H1 (cell line): ENCODE measurements at regions not wholly inside any gene's neighbourhood (a gene's known extent, or its start where the extent isn't known, plus 50 kb on each side); places are given as distances from the start of the nearest gene placed in this dataset.

Source experiments
- CTCF ChIA-PET: fragments of 300-600 bp; sonication (Branson Sonifier 250); formaldehyde crosslinking; loops from one replicate; lab custom pipeline; 2021; ENCODE audit not compliant: partially characterized antibody; lab: Charles Lee
- POLR2A ChIA-PET: fragments of 300-600 bp; sonication (Branson Sonifier 250); formaldehyde crosslinking; loops from one replicate; lab custom pipeline; 2021; ENCODE audit warnings: inconsistent platforms; ENCODE audit not compliant: partially characterized antibody; lab: Charles Lee
- DNase-seq, 2 experiments: peaks; one replicate each; pipeline versions ENCODE4 v3.0.0 to v3.0.0-alpha.2; 2010 to 2022; ENCODE audit warnings: low spot score in 2 of 2, low read depth in 1 of 2, mixed read lengths in 1 of 2
- FAIRE-seq: peaks from 2 replicates; lab custom pipeline; 2011; peaks lifted over from hg19 to GRCh38; lab: Jason Lieb, UNC
- H2AFZ ChIP-seq: 2 replicates; pipeline ENCODE4 v1.8.1; 2012; ENCODE audit warnings: low read length, inconsistent platforms
- H2AK5ac ChIP-seq: 2 replicates; pipeline ENCODE4 v1.6.1; 2013; ENCODE audit warnings: low read depth, low read length
- H2BK120ac ChIP-seq: replicated peaks from 2 replicates; pipeline ENCODE3; 2013; ENCODE audit warnings: low read depth, low read length, inconsistent platforms
- H2BK12ac ChIP-seq: 2 replicates; pipeline ENCODE4 v1.6.1; 2013; ENCODE audit warnings: low read depth, low read length
- H2BK15ac ChIP-seq: 2 replicates; pipeline ENCODE4 v1.6.1; 2013; ENCODE audit warnings: low read length
- H2BK20ac ChIP-seq: 2 replicates; pipeline ENCODE4 v1.6.1; 2013; ENCODE audit warnings: low read length
- H2BK5ac ChIP-seq: 2 replicates; pipeline ENCODE4 v1.6.1; 2013; ENCODE audit warnings: low read depth, low read length
- H3K14ac ChIP-seq: 2 replicates; pipeline ENCODE4 v1.6.1; 2013; ENCODE audit warnings: inconsistent platforms; ENCODE audit not compliant: insufficient read length
- H3K18ac ChIP-seq: 2 replicates; pipeline ENCODE4 v1.6.1; 2013; ENCODE audit warnings: low read length; ENCODE audit errors: extremely low read depth
- H3K23ac ChIP-seq: 2 replicates; pipeline ENCODE4 v1.6.1; 2013; ENCODE audit warnings: inconsistent platforms; ENCODE audit not compliant: insufficient read length
- H3K23me2 ChIP-seq: 2 replicates; pipeline ENCODE4 v1.6.1; 2013; ENCODE audit warnings: low read depth, low read length
- H3K27ac ChIP-seq: 2 replicates; pipeline ENCODE4 v1.6.1; 2011; ENCODE audit warnings: low read depth, low read length, inconsistent platforms
- H3K27me3 ChIP-seq, 4 experiments: replicated peaks in 1 of 4; 1 replicate in 1 of 4; 2 replicates in 3 of 4; pipeline versions ENCODE4 v1.6.1 to v1.8.1; 2011 to 2013; ENCODE audit warnings: low read length in 3 of 4, mild to moderate bottlenecking in 3 of 4, inconsistent platforms in 2 of 4, mixed read lengths in 2 of 4, moderate library complexity in 1 of 4; ENCODE audit not compliant: control insufficient read depth in 3 of 4, insufficient read depth in 3 of 4; ENCODE audit errors: extremely low read depth in 1 of 4
- H3K36me3 ChIP-seq, 4 experiments: 2 replicates each; pipeline versions ENCODE4 v1.6.1 to v1.8.1; 2011 to 2013; ENCODE audit warnings: mild to moderate bottlenecking in 4 of 4, low read length in 3 of 4, moderate library complexity in 2 of 4, control low read depth in 1 of 4, inconsistent platforms in 1 of 4; ENCODE audit not compliant: insufficient read depth in 4 of 4, control insufficient read depth in 2 of 4
- H3K4ac ChIP-seq: replicated peaks from 2 replicates; pipeline ENCODE3; 2013; ENCODE audit warnings: low read length, low read depth, mixed read lengths, inconsistent platforms; ENCODE audit not compliant: insufficient read length
- H3K4me1 ChIP-seq, 4 experiments: replicated peaks in 1 of 4; 1 replicate in 1 of 4; 2 replicates in 3 of 4; pipeline versions ENCODE4 v1.6.1 to v1.8.1; 2011 to 2013; ENCODE audit warnings: low read length in 3 of 4, inconsistent platforms in 2 of 4, mixed read lengths in 1 of 4; ENCODE audit not compliant: insufficient read depth in 4 of 4, control insufficient read depth in 3 of 4
- H3K4me2 ChIP-seq, 2 experiments: 2 replicates each; pipeline versions ENCODE4 v1.6.1 to v1.8.1; 2011 to 2013; ENCODE audit warnings: low read depth in 2 of 2, low read length in 2 of 2, control low read depth in 1 of 2, inconsistent platforms in 1 of 2, mild to moderate bottlenecking in 1 of 2; ENCODE audit not compliant: insufficient read depth in 1 of 2
- H3K4me3 ChIP-seq, 4 experiments: fragments of 200-600, 300-600 bp in 1 of 4; sonication (generic), shearing (Covaris generic), sonication (Bioruptor Twin) in 1 of 4; 2 replicates each; pipeline versions ENCODE4 v1.5.1 to v1.8.1; 2011 to 2016; ENCODE audit warnings: low read length in 4 of 4, low read depth in 3 of 4, control low read depth in 2 of 4, inconsistent platforms in 2 of 4, mild to moderate bottlenecking in 2 of 4, mixed read lengths in 1 of 4, moderate library complexity in 1 of 4; ENCODE audit not compliant: insufficient read depth in 2 of 4; ENCODE audit errors: extremely low read depth in 1 of 4
- H3K56ac ChIP-seq: replicated peaks from 2 replicates; pipeline ENCODE3; 2013; ENCODE audit warnings: low read depth, mild to moderate bottlenecking, mixed read lengths, low read length, inconsistent platforms; ENCODE audit not compliant: insufficient read length
- H3K79me1 ChIP-seq: 2 replicates; pipeline ENCODE4 v1.6.1; 2013; ENCODE audit warnings: low read depth, low read length, control low read depth
- H3K79me2 ChIP-seq, 2 experiments: 2 replicates each; pipeline versions ENCODE4 v1.6.1 to v1.8.1; 2012 to 2013; ENCODE audit warnings: low read length in 2 of 2, mild to moderate bottlenecking in 2 of 2, inconsistent platforms in 1 of 2; ENCODE audit not compliant: insufficient read depth in 2 of 2, control insufficient read depth in 1 of 2
- H3K9ac ChIP-seq, 4 experiments: replicated peaks in 1 of 4; 1 replicate in 1 of 4; 2 replicates in 3 of 4; pipeline versions ENCODE4 v1.6.1 to v1.8.1; 2011 to 2013; ENCODE audit warnings: low read depth in 3 of 4, low read length in 3 of 4, control low read depth in 2 of 4, mild to moderate bottlenecking in 2 of 4, moderate library complexity in 2 of 4, inconsistent platforms in 1 of 4; ENCODE audit errors: extremely low read depth in 1 of 4
- H3K9me3 ChIP-seq, 2 experiments: 2 replicates each; pipeline versions ENCODE4 v1.6.1 to v1.8.1; 2012 to 2013; ENCODE audit warnings: mild to moderate bottlenecking in 2 of 2, moderate library complexity in 2 of 2, control low read depth in 1 of 2, inconsistent platforms in 1 of 2, low read depth in 1 of 2, low read length in 1 of 2, mixed read lengths in 1 of 2; ENCODE audit not compliant: insufficient read depth in 2 of 2
- H4K20me1 ChIP-seq, 2 experiments: replicated peaks in 1 of 2; 2 replicates each; pipeline versions ENCODE3 to v1.8.1; 2011 to 2013; ENCODE audit warnings: inconsistent platforms in 2 of 2, low read length in 2 of 2, mild to moderate bottlenecking in 1 of 2; ENCODE audit not compliant: insufficient read depth in 2 of 2, control insufficient read depth in 1 of 2
- H4K5ac ChIP-seq: 2 replicates; pipeline ENCODE4 v1.6.1; 2013; ENCODE audit warnings: low read length, low read depth, mixed read lengths, inconsistent platforms; ENCODE audit not compliant: insufficient read length
- H4K8ac ChIP-seq: 2 replicates; pipeline ENCODE4 v1.8.0; 2013; ENCODE audit warnings: mild to moderate bottlenecking, moderate library complexity, low read length, inconsistent platforms; ENCODE audit not compliant: insufficient read depth; ENCODE audit errors: extremely low read depth
- H4K91ac ChIP-seq: replicated peaks from 2 replicates; pipeline ENCODE3; 2013; ENCODE audit warnings: low read length, mixed read lengths, inconsistent platforms; ENCODE audit not compliant: insufficient read length
- CBX5 ChIP-seq: fragments of 300-800, 300-1000 bp; sonication (generic); IDR thresholded peaks from 2 replicates; pipeline ENCODE4 v1.7.1; 2016; ENCODE audit warnings: antibody characterized with exemption, low read length, low read depth
- EP300 ChIP-seq, 2 experiments: IDR thresholded peaks; 1 replicate in 1 of 2; 2 replicates in 1 of 2; pipeline ENCODE4 v1.6.1; 2011 to 2012; ENCODE audit warnings: low read depth in 2 of 2, low read length in 2 of 2, mild to moderate bottlenecking in 2 of 2, borderline replicate concordance in 1 of 2, inconsistent platforms in 1 of 2, moderate library complexity in 1 of 2
- GTF2F1 ChIP-seq: IDR thresholded peaks from 2 replicates; pipeline ENCODE4 v1.6.1; 2012; ENCODE audit warnings: low read depth, low read length, improper control_type of control experiment, borderline replicate concordance
- HDAC2 ChIP-seq, 2 experiments: fragments of 300-600 bp in 1 of 2; sonication (generic) in 1 of 2; IDR thresholded peaks; 2 replicates each; pipeline ENCODE4 v1.6.1; 2011 to 2012; ENCODE audit warnings: low read depth in 2 of 2, low read length in 2 of 2, mild to moderate bottlenecking in 2 of 2, moderate library complexity in 2 of 2, borderline replicate concordance in 1 of 2, inconsistent platforms in 1 of 2
- MAX ChIP-seq: IDR thresholded peaks from 2 replicates; pipeline ENCODE4 v1.6.1; 2012; ENCODE audit warnings: inconsistent platforms
- RXRA ChIP-seq: IDR thresholded peaks from 2 replicates; pipeline ENCODE4 v1.6.1; 2011; ENCODE audit warnings: low read depth, mild to moderate bottlenecking, low read length, moderate library complexity; ENCODE audit not compliant: insufficient read depth
- SAP30 ChIP-seq: fragments of 300-600 bp; sonication (generic); IDR thresholded peaks from 2 replicates; pipeline ENCODE4 v1.7.1; 2012; ENCODE audit warnings: low read length, moderate library complexity, mild to moderate bottlenecking, inconsistent platforms; ENCODE audit not compliant: insufficient read depth, insufficient replicate concordance
- SIN3A ChIP-seq, 2 experiments: IDR thresholded peaks in 1 of 2; conservative IDR thresholded peaks in 1 of 2; 2 replicates each; pipeline ENCODE4 v1.6.1; 2011 to 2012; ENCODE audit warnings: low read length in 2 of 2, improper control_type of control experiment in 1 of 2, low read depth in 1 of 2, mild to moderate bottlenecking in 1 of 2
- SIX5 ChIP-seq: IDR thresholded peaks from 2 replicates; pipeline ENCODE4 v1.6.1; 2011; ENCODE audit warnings: mild to moderate bottlenecking, low read depth, low read length
- SP1 ChIP-seq: IDR thresholded peaks from 2 replicates; pipeline ENCODE4 v1.6.1; 2011; ENCODE audit warnings: low read depth, low read length
- TAF1 ChIP-seq: IDR thresholded peaks from 2 replicates; pipeline ENCODE4 v1.6.1; 2011; ENCODE audit warnings: mild to moderate bottlenecking, low read depth, low read length
- USF2 ChIP-seq: IDR thresholded peaks from 2 replicates; pipeline ENCODE4 v1.6.1; 2011; ENCODE audit warnings: low read length, improper control_type of control experiment

GRCh38 chr7:45515346-45515745 lies 58.8 kb upstream of the ADCY1 start:
- Histone ChIP-seq H3K9me3 (peaks cover 2 to 3% of the 10 kb centered on the region in 2 experiments; a peak in 3 of 4 replicates), H3K79me1 (no peaks in the 10 kb centered on the region), H3K4me1 (peaks cover 0 to 5% (median 0%) of the 10 kb centered on the region in 4 experiments; a peak in 2 of 7 replicates), H3K4me3 (no peak overlapping the region), H3K14ac (no peak overlapping the region), H2AK5ac (no peak overlapping the region), H3K36me3 (no peaks in the 10 kb centered on the region), H4K20me1 (no peaks in the 10 kb centered on the region), H3K4me2 (no peak overlapping the region), H3K4ac (no peak overlapping the region), H3K23ac (no peak overlapping the region), H4K91ac (no peak overlapping the region), H2AFZ (no peak overlapping the region), H3K18ac (no peak overlapping the region), H3K27me3 (no peaks in the 10 kb centered on the region), H2BK120ac (no peak overlapping the region), H2BK5ac (no peak overlapping the region), H3K27ac (no peak overlapping the region), H2BK15ac (no peak overlapping the region), H2BK20ac (no peak overlapping the region), H3K9ac (no peak overlapping the region), H3K56ac (no peak overlapping the region), H2BK12ac (no peak overlapping the region), H3K79me2 (no peaks in the 10 kb centered on the region), H4K5ac (no peak overlapping the region), H4K8ac (no peak overlapping the region), H3K23me2 (no peaks in the 10 kb centered on the region)
- ChIA-PET CTCF (no interaction called here), POLR2A (no interaction called here)
- FAIRE-seq, result no peak
- DNase-seq, result no peak
- TF ChIP-seq SP1, result no peak
- TF ChIP-seq TAF1, result no peak
- TF ChIP-seq SIX5, result no peak
- no peak for TF ChIP-seq MAX
- no peak for TF ChIP-seq GTF2F1
- TF ChIP-seq USF2, result no peak
- no peak for TF ChIP-seq RXRA
- TF ChIP-seq SAP30, result no peak
- no peak for TF ChIP-seq HDAC2 (IDR thresholded peaks at IDR 0.05; ENCODE audit: borderline replicate concordance in 1 of 2, low read depth in 2 of 2, low read length in 2 of 2)
- no peak for TF ChIP-seq EP300 (IDR thresholded peaks at IDR 0.05; ENCODE audit: borderline replicate concordance in 1 of 2, low read depth in 2 of 2, low read length in 2 of 2)
- TF ChIP-seq CBX5, result no peak
- no peak for TF ChIP-seq SIN3A (conservative IDR thresholded peaks at IDR 0.05 in 1 of 2, IDR thresholded peaks at IDR 0.05 in 1 of 2; ENCODE audit: low read depth in 1 of 2, low read length in 2 of 2)
